ENCODE measurements at regions not wholly inside any gene's neighbourhood (a gene's known extent, or its start where the extent isn't known, plus 50 kb on each side); places are given as distances from the start of the nearest gene placed in this dataset.

GRCh38 chr10:36066850-36067249, 424.8 kb upstream of the FZD8 start:
- TF ChIP-seq RAD21 (IDR thresholded peaks at IDR 0.05; ENCODE audit: low read length) (no peak), USF2 (IDR thresholded peaks at IDR 0.05; ENCODE audit: low read depth, low read length) (no peak), NFE2L2 (IDR thresholded peaks at IDR 0.05; ENCODE audit: low read depth, low read length) (no peak), CTCF (conservative IDR thresholded peaks at IDR 0.05; ENCODE audit: low read depth, low read length) (no peak), CHD1 (IDR thresholded peaks at IDR 0.05; ENCODE audit: low read depth, low read length) (no peak), POLR2A (IDR thresholded peaks at IDR 0.05; ENCODE audit: low read depth, low read length) (no peak), MXI1 (IDR thresholded peaks at IDR 0.05; ENCODE audit: borderline replicate concordance, low read depth, low read length) (no peak), SMC3 (IDR thresholded peaks at IDR 0.05; ENCODE audit: low read depth, low read length) (no peak), CEBPB (IDR thresholded peaks at IDR 0.05; ENCODE audit: low read depth, low read length) (no peak), MAZ (IDR thresholded peaks at IDR 0.05; ENCODE audit: borderline replicate concordance, low read depth, low read length) (no peak), FOS (IDR thresholded peaks at IDR 0.05; ENCODE audit: low read depth, low read length) (no peak)

All from IMR-90 (cell line).